Loucy (cell line): ENCODE measurements at regions not wholly inside any gene's neighbourhood (a gene's known extent, or its start where the extent isn't known, plus 50 kb on each side); places are given as distances from the start of the nearest gene placed in this dataset.
"Not testable (repeated sequence)": the region's sequence is repeated elsewhere in the genome, so short reads cannot be mapped to it uniquely, and the experiment has no call there.

Experiments used
- H2AFZ ChIP-seq: fragments of 200-600 bp; sonication (generic); 2 replicates; pipeline ENCODE4 v1.6.0; 2016; ENCODE audit warnings: antibody characterized with exemption, mild to moderate bottlenecking, low read length, moderate library complexity
- H3F3A ChIP-seq: fragments of 200-600 bp; 2 replicates; pipeline ENCODE4 v1.6.0; 2016; ENCODE audit warnings: antibody characterized with exemption, low read depth, mild to moderate bottlenecking
- H3K27me3 ChIP-seq: fragments of 200-600 bp; sonication (generic); 2 replicates; pipeline ENCODE4 v1.6.1; 2014; ENCODE audit warnings: low read length, mild to moderate bottlenecking; ENCODE audit not compliant: insufficient read depth, poor library complexity, severe bottlenecking
- H3K36me3 ChIP-seq: fragments of 200-600 bp; sonication (generic); 2 replicates; pipeline ENCODE4 v1.6.1; 2016; ENCODE audit warnings: low read length; ENCODE audit not compliant: insufficient read depth
- H3K4me1 ChIP-seq: fragments of 200-600 bp; sonication (generic); 2 replicates; pipeline ENCODE4 v1.5.1; 2014; ENCODE audit warnings: low read length, mild to moderate bottlenecking; ENCODE audit not compliant: insufficient read depth, poor library complexity, severe bottlenecking
- H3K4me2 ChIP-seq: fragments of 200-600 bp; sonication (generic); 2 replicates; pipeline ENCODE4 v1.6.0; 2014; ENCODE audit warnings: antibody characterized with exemption, low read length, low read depth, mild to moderate bottlenecking; ENCODE audit not compliant: poor library complexity, severe bottlenecking
- H3K4me3 ChIP-seq: fragments of 200-600 bp; sonication (generic); 2 replicates; pipeline ENCODE4 v1.5.1; 2014; ENCODE audit warnings: low read length, mild to moderate bottlenecking, mixed read lengths; ENCODE audit not compliant: poor library complexity, severe bottlenecking
- H3K79me2 ChIP-seq: fragments of 200-600 bp; sonication (generic); 2 replicates; pipeline ENCODE4 v1.6.1; 2014; ENCODE audit warnings: low read length; ENCODE audit not compliant: insufficient read depth
- H3K9ac ChIP-seq: fragments of 200-600 bp; sonication (generic); 2 replicates; pipeline ENCODE4 v1.6.0; 2014; ENCODE audit warnings: mild to moderate bottlenecking, low read depth, low read length, moderate library complexity; ENCODE audit not compliant: poor library complexity, severe bottlenecking
- H3K9me2 ChIP-seq: fragments of 200-600 bp; sonication (generic); replicated peaks from 2 replicates; pipeline ENCODE4 v1.6.1; 2016; ENCODE audit warnings: low read depth, low read length, mixed read lengths
- H3K9me3 ChIP-seq: fragments of 200-600 bp; sonication (generic); 2 replicates; pipeline ENCODE4 v1.6.1; 2014; ENCODE audit warnings: mild to moderate bottlenecking, antibody characterized with exemption, low read length, low read depth; ENCODE audit not compliant: insufficient read depth
- H4K20me1 ChIP-seq: fragments of 200-600 bp; sonication (generic); 2 replicates; pipeline ENCODE4 v1.6.0; 2014; ENCODE audit warnings: antibody characterized with exemption, low read length, mild to moderate bottlenecking; ENCODE audit not compliant: insufficient read depth, poor library complexity, severe bottlenecking
- EZH2phosphoT487 ChIP-seq: fragments of 200-600 bp; IDR thresholded peaks from 2 replicates; pipeline ENCODE4 v1.6.1; 2018; ENCODE audit warnings: antibody characterized with exemption, mild to moderate bottlenecking, moderate library complexity, borderline replicate concordance
- TF ChIP-seq, protein P1 (sequence below): fragments of 200-600 bp; sonication (generic); conservative IDR thresholded peaks from 2 replicates; pipeline ENCODE4 v1.5.1; 2014; ENCODE audit warnings: mild to moderate bottlenecking, antibody characterized with exemption, low read length

DNA sequence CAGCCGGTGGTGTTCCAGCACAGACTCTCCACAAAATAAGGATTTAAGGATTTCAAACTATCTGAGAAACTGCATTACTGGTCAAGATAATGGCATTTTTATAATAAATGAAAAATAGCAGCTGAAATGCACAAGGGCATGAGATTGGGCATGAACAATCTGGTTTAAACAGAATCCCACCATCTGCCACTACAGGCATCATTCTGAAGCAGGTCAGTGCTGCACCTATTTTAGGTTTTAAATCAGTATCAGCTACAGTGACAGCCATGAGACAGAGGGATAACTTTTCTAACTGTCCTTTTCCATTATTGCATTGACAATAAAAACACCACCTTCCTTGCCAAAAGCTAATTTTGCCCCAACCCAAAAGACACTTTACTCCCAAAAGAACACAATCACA lies 186.8 kb downstream of the ETV1 start:
- H3K79me2 ChIP-seq = no peaks in the 10 kb centered on the region
- H3K9me2 ChIP-seq = no peaks in the 10 kb centered on the region
- TF ChIP-seq, protein P1, sequence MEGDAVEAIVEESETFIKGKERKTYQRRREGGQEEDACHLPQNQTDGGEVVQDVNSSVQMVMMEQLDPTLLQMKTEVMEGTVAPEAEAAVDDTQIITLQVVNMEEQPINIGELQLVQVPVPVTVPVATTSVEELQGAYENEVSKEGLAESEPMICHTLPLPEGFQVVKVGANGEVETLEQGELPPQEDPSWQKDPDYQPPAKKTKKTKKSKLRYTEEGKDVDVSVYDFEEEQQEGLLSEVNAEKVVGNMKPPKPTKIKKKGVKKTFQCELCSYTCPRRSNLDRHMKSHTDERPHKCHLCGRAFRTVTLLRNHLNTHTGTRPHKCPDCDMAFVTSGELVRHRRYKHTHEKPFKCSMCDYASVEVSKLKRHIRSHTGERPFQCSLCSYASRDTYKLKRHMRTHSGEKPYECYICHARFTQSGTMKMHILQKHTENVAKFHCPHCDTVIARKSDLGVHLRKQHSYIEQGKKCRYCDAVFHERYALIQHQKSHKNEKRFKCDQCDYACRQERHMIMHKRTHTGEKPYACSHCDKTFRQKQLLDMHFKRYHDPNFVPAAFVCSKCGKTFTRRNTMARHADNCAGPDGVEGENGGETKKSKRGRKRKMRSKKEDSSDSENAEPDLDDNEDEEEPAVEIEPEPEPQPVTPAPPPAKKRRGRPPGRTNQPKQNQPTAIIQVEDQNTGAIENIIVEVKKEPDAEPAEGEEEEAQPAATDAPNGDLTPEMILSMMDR = no peak
- TF ChIP-seq EZH2phosphoT487 = no peak
- H3F3A ChIP-seq = no peaks in the 10 kb centered on the region
- no peak overlapping the region for H3K9ac ChIP-seq
- H3K36me3 ChIP-seq = no peaks in the 10 kb centered on the region
- no peaks in the 10 kb centered on the region for H3K9me3 ChIP-seq
- no peaks in the 10 kb centered on the region for H3K4me1 ChIP-seq
- H3K4me2 ChIP-seq = no peak overlapping the region
- H3K4me3 ChIP-seq = no peak overlapping the region
- H4K20me1 ChIP-seq = no peaks in the 10 kb centered on the region
- H2AFZ ChIP-seq = no peak overlapping the region
- H3K27me3 ChIP-seq = no peaks in the 10 kb centered on the region

- no peak overlapping the region for H3K9ac ChIP-seq
- TF ChIP-seq, protein P1 = no peak
- TF ChIP-seq EZH2phosphoT487 = no peak
- no peaks in the 10 kb centered on the region for H3K79me2 ChIP-seq
- H3K27me3 ChIP-seq = no peaks in the 10 kb centered on the region
- H4K20me1 ChIP-seq = no peaks in the 10 kb centered on the region
- no peaks in the 10 kb centered on the region for H3K4me1 ChIP-seq
- H2AFZ ChIP-seq = no peak overlapping the region
- no peaks in the 10 kb centered on the region for H3K36me3 ChIP-seq
- no peaks in the 10 kb centered on the region for H3K9me2 ChIP-seq
- no peaks in the 10 kb centered on the region for H3K9me3 ChIP-seq
- no peak overlapping the region for H3K4me2 ChIP-seq
- no peak overlapping the region for H3K4me3 ChIP-seq
- no peaks in the 10 kb centered on the region for H3F3A ChIP-seq
Measured at GRCh38 chr7:13803134-13803533, 186.3 kb downstream of the ETV1 start.

DNA sequence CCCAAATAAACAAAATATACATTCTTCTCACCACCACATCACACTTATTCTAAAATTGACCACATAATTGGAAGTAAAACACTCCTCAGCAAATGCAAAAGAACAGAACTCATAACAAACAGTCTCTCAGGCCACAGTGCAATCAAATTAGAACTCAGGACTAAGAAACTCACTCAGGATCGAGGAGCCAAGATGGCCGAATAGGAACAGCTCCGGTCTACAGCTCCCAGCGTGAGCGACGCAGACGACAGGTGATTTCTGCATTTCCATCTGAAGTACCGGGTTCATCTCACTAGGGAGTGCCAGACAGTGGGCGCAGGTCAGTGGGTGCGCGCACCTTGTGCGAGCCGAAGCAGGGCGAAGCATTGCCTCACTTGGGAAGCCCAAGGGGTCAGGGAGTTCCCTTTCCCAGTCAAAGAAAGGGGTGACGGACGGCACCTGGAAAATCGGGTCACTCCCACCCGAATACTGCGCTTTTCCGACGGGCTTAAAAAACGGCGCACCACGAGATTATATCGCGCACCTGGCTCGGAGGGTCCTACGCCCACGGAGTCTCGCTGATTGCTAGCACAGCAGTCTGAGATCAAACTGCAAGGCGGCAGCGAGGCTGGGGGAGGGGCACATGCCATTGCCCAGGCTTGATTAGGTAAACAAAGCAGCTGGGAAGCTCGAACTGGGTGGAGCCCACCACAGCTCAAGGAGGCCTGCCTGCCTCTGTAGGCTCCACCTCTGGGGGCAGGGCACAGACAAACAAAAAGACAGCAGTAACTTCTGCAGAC lies 183.2 kb downstream of the ETV1 start:
- H3K9me3 ChIP-seq, H3K27me3 ChIP-seq, H3K9me2 ChIP-seq, H3K4me2 ChIP-seq, H3K4me3 ChIP-seq, H3K36me3 ChIP-seq, H3F3A ChIP-seq, H3K9ac ChIP-seq, H4K20me1 ChIP-seq, H3K4me1 ChIP-seq, H3K79me2 ChIP-seq, H2AFZ ChIP-seq: not testable (repeated sequence)

GRCh38 chr7:13817230-13817629 lies 172.2 kb downstream of the ETV1 start:
- not testable (repeated sequence) for H2AFZ ChIP-seq, H3K79me2 ChIP-seq, H3K36me3 ChIP-seq, H3K9me2 ChIP-seq, H3K9ac ChIP-seq, H3K4me1 ChIP-seq, H4K20me1 ChIP-seq, H3F3A ChIP-seq, H3K4me3 ChIP-seq, H3K9me3 ChIP-seq, H3K4me2 ChIP-seq, H3K27me3 ChIP-seq
